Daoy (cell line): ENCODE measurements at regions not wholly inside any gene's neighbourhood (a gene's known extent, or its start where the extent isn't known, plus 50 kb on each side); places are given as distances from the start of the nearest gene placed in this dataset.

Source experiments
- DNase-seq: peaks from one replicate; pipeline ENCODE4 v3.0.0-alpha.2; 2015; ENCODE audit warnings: low read depth

- no peak for DNase-seq
Observed at GRCh38 chr2:80863147-80863714, 558.7 kb upstream of the LRRTM1 start.

- no peak for DNase-seq
Observed at GRCh38 chr2:80858965-80859364, 554.4 kb upstream of the LRRTM1 start.

GRCh38 chr2:80856227-80856626 is 551.7 kb upstream of the LRRTM1 start:
- no peak for DNase-seq

- DNase-seq, result no peak
Observed at GRCh38 chr2:80854831-80855230, 550.3 kb upstream of the LRRTM1 start.

GRCh38 chr2:80852808-80853139 is 548.2 kb upstream of the LRRTM1 start:
- no peak for DNase-seq

- DNase-seq, result no peak
Observed at GRCh38 chr2:80852079-80852807, 547.7 kb upstream of the LRRTM1 start.

GRCh38 chr2:80830891-80831290 is 526.3 kb upstream of the LRRTM1 start:
- no peak for DNase-seq

GRCh38 chr2:80822999-80823398 is 518.4 kb upstream of the LRRTM1 start:
- no peak for DNase-seq

GRCh38 chr2:80815259-80815658 is 510.7 kb upstream of the LRRTM1 start:
- no peak for DNase-seq

- DNase-seq, result no peak
Observed at GRCh38 chr2:80786584-80786983, 482.0 kb upstream of the LRRTM1 start.

GRCh38 chr2:80778704-80779103 is 474.2 kb upstream of the LRRTM1 start:
- no peak for DNase-seq

GRCh38 chr2:80748592-80748991 is 444.0 kb upstream of the LRRTM1 start:
- no peak for DNase-seq

GRCh38 chr2:80737047-80737446 is 432.5 kb upstream of the LRRTM1 start:
- DNase-seq, result no peak

GRCh38 chr2:80725001-80725400 is 420.4 kb upstream of the LRRTM1 start:
- DNase-seq, result no peak

- DNase-seq, result no peak
Observed at GRCh38 chr2:80722803-80723202, 418.3 kb upstream of the LRRTM1 start.

GRCh38 chr2:80719607-80720006 is 415.1 kb upstream of the LRRTM1 start:
- DNase-seq, result no peak

- DNase-seq, result no peak
Observed at GRCh38 chr2:80715433-80715832, 410.9 kb upstream of the LRRTM1 start.

- no peak for DNase-seq
Observed at GRCh38 chr2:80711915-80712314, 407.4 kb upstream of the LRRTM1 start.

- DNase-seq, result no peak
Observed at GRCh38 chr2:80706951-80707350, 402.4 kb upstream of the LRRTM1 start.

- DNase-seq, result no peak
Observed at GRCh38 chr2:80706541-80706940, 402.0 kb upstream of the LRRTM1 start.

- DNase-seq, result no peak
Observed at GRCh38 chr2:80703532-80703931, 399.0 kb upstream of the LRRTM1 start.

GRCh38 chr2:80700961-80701360 is 396.4 kb upstream of the LRRTM1 start:
- DNase-seq, result no peak
